ENCODE measurements at regions not wholly inside any gene's neighbourhood (a gene's known extent, or its start where the extent isn't known, plus 50 kb on each side); places are given as distances from the start of the nearest gene placed in this dataset.

- no peak for DNase-seq
- Mint-ChIP-seq H3K9me3 (ENCODE audit: unreplicated experiment) (no peaks in the 10 kb centered on the region), H3K36me3 (ENCODE audit: unreplicated experiment) (no peaks in the 10 kb centered on the region), H3K27ac (ENCODE audit: unreplicated experiment) (no peak overlapping the region), H3K27me3 (ENCODE audit: unreplicated experiment) (no peaks in the 10 kb centered on the region), H3K4me1 (ENCODE audit: low read depth, unreplicated experiment) (peaks cover 9% of the 10 kb centered on the region), H3K4me3 (ENCODE audit: unreplicated experiment) (no peak overlapping the region)
- TF ChIP-seq CTCF (IDR thresholded peaks at IDR 0.05; ENCODE audit: partially characterized antibody, unreplicated experiment): no peak
Observed at GRCh38 chr6:126172131-126172530, 167.8 kb upstream of the CENPW start.

GRCh38 chr6:126173265-126173664, 166.7 kb upstream of the CENPW start:
- H3K27ac Mint-ChIP-seq (ENCODE audit: unreplicated experiment): no peak overlapping the region
- no peak overlapping the region for H3K4me3 Mint-ChIP-seq (ENCODE audit: unreplicated experiment)
- no peaks in the 10 kb centered on the region for H3K27me3 Mint-ChIP-seq (ENCODE audit: unreplicated experiment)
- H3K4me1 Mint-ChIP-seq (ENCODE audit: low read depth, unreplicated experiment): peaks cover 6% of the 10 kb centered on the region
- no peaks in the 10 kb centered on the region for H3K9me3 Mint-ChIP-seq (ENCODE audit: unreplicated experiment)
- no peak for DNase-seq
- no peaks in the 10 kb centered on the region for H3K36me3 Mint-ChIP-seq (ENCODE audit: unreplicated experiment)
- TF ChIP-seq CTCF (IDR thresholded peaks at IDR 0.05; ENCODE audit: partially characterized antibody, unreplicated experiment): no peak

- Mint-ChIP-seq H3K27ac (ENCODE audit: unreplicated experiment) (no peak overlapping the region), H3K4me1 (ENCODE audit: low read depth, unreplicated experiment) (peaks cover 6% of the 10 kb centered on the region), H3K4me3 (ENCODE audit: unreplicated experiment) (no peak overlapping the region), H3K36me3 (ENCODE audit: unreplicated experiment) (no peaks in the 10 kb centered on the region), H3K27me3 (ENCODE audit: unreplicated experiment) (no peaks in the 10 kb centered on the region), H3K9me3 (ENCODE audit: unreplicated experiment) (no peaks in the 10 kb centered on the region)
- no peak for TF ChIP-seq CTCF (IDR thresholded peaks at IDR 0.05; ENCODE audit: partially characterized antibody, unreplicated experiment)
- no peak for DNase-seq
Observed at GRCh38 chr6:126174697-126175096, 165.2 kb upstream of the CENPW start.

- H3K27ac Mint-ChIP-seq (ENCODE audit: unreplicated experiment): no peak overlapping the region
- no peaks in the 10 kb centered on the region for H3K9me3 Mint-ChIP-seq (ENCODE audit: unreplicated experiment)
- no peak for TF ChIP-seq CTCF (IDR thresholded peaks at IDR 0.05; ENCODE audit: partially characterized antibody, unreplicated experiment)
- peaks cover 6% of the 10 kb centered on the region for H3K4me1 Mint-ChIP-seq (ENCODE audit: low read depth, unreplicated experiment)
- H3K36me3 Mint-ChIP-seq (ENCODE audit: unreplicated experiment): no peaks in the 10 kb centered on the region
- H3K27me3 Mint-ChIP-seq (ENCODE audit: unreplicated experiment): no peaks in the 10 kb centered on the region
- DNase-seq: no peak
- no peak overlapping the region for H3K4me3 Mint-ChIP-seq (ENCODE audit: unreplicated experiment)
Observed at GRCh38 chr6:126175251-126175650, 164.7 kb upstream of the CENPW start.

- TF ChIP-seq CTCF (IDR thresholded peaks at IDR 0.05; ENCODE audit: partially characterized antibody, unreplicated experiment): peak; percentile 12
- Mint-ChIP-seq H3K27me3 (ENCODE audit: unreplicated experiment) (no peaks in the 10 kb centered on the region), H3K36me3 (ENCODE audit: unreplicated experiment) (no peaks in the 10 kb centered on the region), H3K27ac (ENCODE audit: unreplicated experiment) (no peak overlapping the region), H3K9me3 (ENCODE audit: unreplicated experiment) (no peaks in the 10 kb centered on the region), H3K4me3 (ENCODE audit: unreplicated experiment) (no peak overlapping the region), H3K4me1 (ENCODE audit: low read depth, unreplicated experiment) (peaks cover 6% of the 10 kb centered on the region)
- no peak for DNase-seq
Observed at GRCh38 chr6:126176282-126176681, 163.6 kb upstream of the CENPW start.
